ENCODE measurements at regions not wholly inside any gene's neighbourhood (a gene's known extent, or its start where the extent isn't known, plus 50 kb on each side); places are given as distances from the start of the nearest gene placed in this dataset.
"Not testable (repeated sequence)": the region's sequence is repeated elsewhere in the genome, so short reads cannot be mapped to it uniquely, and the experiment has no call there.

- no peak for DNase-seq (ENCODE audit: low read depth)
Observed at GRCh38 chr5:42896523-42896922, 84.8 kb upstream of the SELENOP start.

GRCh38 chr5:42894057-42894456, 82.4 kb upstream of the SELENOP start:
- no peak for DNase-seq (ENCODE audit: low read depth)

GRCh38 chr5:42889311-42889933, 77.7 kb upstream of the SELENOP start:
- peak; percentile 63 for DNase-seq (ENCODE audit: low read depth)

GRCh38 chr5:42888771-42889170, 77.1 kb upstream of the SELENOP start:
- no peak for DNase-seq (ENCODE audit: low read depth)

GRCh38 chr5:42887575-42887974, 75.9 kb upstream of the SELENOP start:
- DNase-seq (ENCODE audit: low read depth) = no peak

- no peak for DNase-seq (ENCODE audit: low read depth)
Observed at GRCh38 chr5:42887097-42887496, 75.4 kb upstream of the SELENOP start.

GRCh38 chr5:42886635-42887034, 74.9 kb upstream of the SELENOP start:
- DNase-seq (ENCODE audit: low read depth) = no peak

- DNase-seq (ENCODE audit: low read depth) = no peak
Observed at GRCh38 chr5:42884326-42884725, 72.6 kb upstream of the SELENOP start.

- DNase-seq (ENCODE audit: low read depth) = no peak
Observed at GRCh38 chr5:42881416-42882117, 69.9 kb upstream of the SELENOP start.

GRCh38 chr5:42880496-42881150, 68.9 kb upstream of the SELENOP start:
- no peak for DNase-seq (ENCODE audit: low read depth)

- no peak for DNase-seq (ENCODE audit: low read depth)
Observed at GRCh38 chr5:42879291-42879690, 67.6 kb upstream of the SELENOP start.

GRCh38 chr5:42878550-42878949, 66.9 kb upstream of the SELENOP start:
- DNase-seq (ENCODE audit: low read depth) = no peak

- DNase-seq (ENCODE audit: low read depth) = peak; percentile 22
Observed at GRCh38 chr5:42878041-42878440, 66.3 kb upstream of the SELENOP start.

GRCh38 chr5:42877431-42877830, 65.7 kb upstream of the SELENOP start:
- no peak for DNase-seq (ENCODE audit: low read depth)

GRCh38 chr5:42876375-42876844, 64.7 kb upstream of the SELENOP start:
- DNase-seq (ENCODE audit: low read depth) = no peak

- no peak for DNase-seq (ENCODE audit: low read depth)
Observed at GRCh38 chr5:42875785-42876374, 64.2 kb upstream of the SELENOP start.

- DNase-seq (ENCODE audit: low read depth) = no peak
Observed at GRCh38 chr5:42875211-42875610, 63.5 kb upstream of the SELENOP start.

- no peak for DNase-seq (ENCODE audit: low read depth)
Observed at GRCh38 chr5:42874621-42875198, 63.0 kb upstream of the SELENOP start.

GRCh38 chr5:42872865-42873264, 61.2 kb upstream of the SELENOP start:
- no peak for DNase-seq (ENCODE audit: low read depth)

GRCh38 chr5:42870882-42871418, 59.3 kb upstream of the SELENOP start:
- no peak for DNase-seq (ENCODE audit: low read depth)

GRCh38 chr5:42868417-42868816, 56.7 kb upstream of the SELENOP start:
- DNase-seq (ENCODE audit: low read depth) = not testable (repeated sequence)

- DNase-seq (ENCODE audit: low read depth) = not testable (repeated sequence)
Observed at GRCh38 chr5:42864749-42865148, 53.1 kb upstream of the SELENOP start.

Data from renal cortical epithelial cell (primary cell).